Colonic mucosa (tissue), 4 donors: ENCODE measurements at regions not wholly inside any gene's neighbourhood (a gene's known extent, or its start where the extent isn't known, plus 50 kb on each side); places are given as distances from the start of the nearest gene placed in this dataset.

Experiments
- DNase-seq: peaks from one replicate; pipeline ENCODE4 v3.0.0-alpha.2; 2020
- H3K27ac ChIP-seq: fragments of 200-600 bp; one replicate; pipeline ENCODE4 v1.8.0; 2021
- H3K27me3 ChIP-seq: fragments of 200-600 bp; one replicate; pipeline ENCODE4 v1.8.0; 2021
- H3K36me3 ChIP-seq: fragments of 200-600 bp; one replicate; pipeline ENCODE4 v1.8.0; 2021
- H3K4me1 ChIP-seq: fragments of 200-600 bp; one replicate; pipeline ENCODE4 v1.8.0; 2021; ENCODE audit warnings: mild to moderate bottlenecking
- H3K4me3 ChIP-seq: fragments of 200-600 bp; one replicate; pipeline ENCODE4 v1.8.0; 2021
- H3K9ac ChIP-seq, 2 donors: one replicate each; pipeline ENCODE4 v1.7.0; 2013; ENCODE audit warnings: control low read depth in 2 of 2, low read depth in 2 of 2, low read length in 2 of 2
- H3K9me3 ChIP-seq: fragments of 200-600 bp; one replicate; pipeline ENCODE4 v1.8.0; 2021
- intact Hi-C: fragments of 100-400 bp; cut with DNase I; formaldehyde crosslinking; loops from one replicate; pipeline ENCODE4 v1.14.1; 2022
- TF ChIP-seq, protein P1 (sequence below): fragments of 200-600 bp; IDR thresholded peaks from one replicate; pipeline ENCODE4 v1.8.0; 2022; ENCODE audit warnings: antibody characterized with exemption, mild to moderate bottlenecking
- donor health status: healthy.
- donor health status: DM: no; HTN: no; CAD: no.
- donor health status: DM: no; HTN: no; CAD: no.

DNA sequence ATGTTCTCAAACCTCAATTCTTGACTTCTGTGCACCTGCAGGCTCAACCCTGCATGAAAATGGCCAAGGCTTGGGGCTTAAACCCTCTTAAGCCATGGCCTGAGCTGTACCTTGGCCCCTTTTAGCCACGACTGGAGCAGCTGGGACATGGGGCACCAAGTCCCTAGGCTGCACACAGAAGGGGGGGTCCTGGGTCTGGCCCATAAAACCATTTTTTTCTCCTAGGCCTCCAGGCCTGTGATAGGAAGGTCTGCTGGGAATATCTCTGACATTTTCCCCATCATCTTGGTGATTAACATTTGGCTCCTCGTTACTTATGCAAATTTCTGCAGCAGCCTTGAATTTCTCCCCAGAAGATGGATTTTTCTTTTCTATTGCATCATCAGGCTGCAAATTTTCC is 119.4 kb upstream of the VGLL2 start:
- no peak overlapping the region for H3K9ac ChIP-seq
- intact Hi-C loops = no loop called here
- no peaks in the 10 kb centered on the region for H3K4me1 ChIP-seq
- DNase-seq = no peak
- TF ChIP-seq, protein P1, sequence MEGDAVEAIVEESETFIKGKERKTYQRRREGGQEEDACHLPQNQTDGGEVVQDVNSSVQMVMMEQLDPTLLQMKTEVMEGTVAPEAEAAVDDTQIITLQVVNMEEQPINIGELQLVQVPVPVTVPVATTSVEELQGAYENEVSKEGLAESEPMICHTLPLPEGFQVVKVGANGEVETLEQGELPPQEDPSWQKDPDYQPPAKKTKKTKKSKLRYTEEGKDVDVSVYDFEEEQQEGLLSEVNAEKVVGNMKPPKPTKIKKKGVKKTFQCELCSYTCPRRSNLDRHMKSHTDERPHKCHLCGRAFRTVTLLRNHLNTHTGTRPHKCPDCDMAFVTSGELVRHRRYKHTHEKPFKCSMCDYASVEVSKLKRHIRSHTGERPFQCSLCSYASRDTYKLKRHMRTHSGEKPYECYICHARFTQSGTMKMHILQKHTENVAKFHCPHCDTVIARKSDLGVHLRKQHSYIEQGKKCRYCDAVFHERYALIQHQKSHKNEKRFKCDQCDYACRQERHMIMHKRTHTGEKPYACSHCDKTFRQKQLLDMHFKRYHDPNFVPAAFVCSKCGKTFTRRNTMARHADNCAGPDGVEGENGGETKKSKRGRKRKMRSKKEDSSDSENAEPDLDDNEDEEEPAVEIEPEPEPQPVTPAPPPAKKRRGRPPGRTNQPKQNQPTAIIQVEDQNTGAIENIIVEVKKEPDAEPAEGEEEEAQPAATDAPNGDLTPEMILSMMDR = no peak
- H3K27ac ChIP-seq = no peak overlapping the region
- H3K27me3 ChIP-seq = no peaks in the 10 kb centered on the region
- no peaks in the 10 kb centered on the region for H3K36me3 ChIP-seq
- no peaks in the 10 kb centered on the region for H3K9me3 ChIP-seq
- no peak overlapping the region for H3K4me3 ChIP-seq

DNA sequence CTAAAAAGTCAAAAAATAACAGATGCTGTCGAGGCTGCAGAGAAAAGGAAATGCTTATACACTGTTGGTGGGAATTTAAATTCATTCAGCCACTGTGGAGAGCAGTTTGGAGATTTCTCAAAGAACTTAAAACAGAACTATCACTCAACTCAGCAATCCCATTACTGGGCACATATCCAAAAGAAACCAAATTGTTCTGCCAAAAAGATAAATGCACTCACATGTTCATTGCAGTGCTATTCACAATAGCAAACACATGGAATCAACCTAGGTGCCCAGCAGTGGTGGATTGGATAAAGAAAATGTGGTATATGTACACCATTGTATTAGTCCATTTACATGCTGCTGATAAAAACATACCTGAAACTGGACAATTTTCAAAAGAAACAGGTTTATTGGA is 116.0 kb upstream of the VGLL2 start:
- no peak overlapping the region for H3K27ac ChIP-seq
- no peaks in the 10 kb centered on the region for H3K27me3 ChIP-seq
- TF ChIP-seq, protein P1 = no peak
- no peak for DNase-seq
- no peak overlapping the region for H3K4me3 ChIP-seq
- no peak overlapping the region for H3K9ac ChIP-seq
- no peaks in the 10 kb centered on the region for H3K9me3 ChIP-seq
- intact Hi-C loops = no loop called here
- no peaks in the 10 kb centered on the region for H3K4me1 ChIP-seq
- H3K36me3 ChIP-seq = no peaks in the 10 kb centered on the region

DNA sequence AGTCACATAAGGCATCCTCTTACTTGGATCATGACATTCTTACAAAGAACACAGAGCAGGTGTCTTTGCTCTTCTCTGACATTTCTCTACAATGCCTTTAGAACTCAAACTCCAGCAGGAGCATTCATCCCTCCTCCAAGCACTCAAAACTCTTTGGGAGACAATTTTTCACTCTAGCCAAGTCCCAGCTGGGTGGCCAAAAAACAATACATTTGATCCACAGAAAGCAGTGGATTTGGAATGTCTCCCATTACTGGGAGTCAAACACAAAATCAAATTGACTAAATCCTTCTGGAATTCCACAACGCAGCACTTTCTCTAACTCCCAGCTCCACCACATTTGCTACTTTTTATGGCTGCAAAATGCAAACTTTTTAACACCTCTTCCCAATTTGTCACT is 108.6 kb upstream of the VGLL2 start:
- H3K4me1 ChIP-seq = no peaks in the 10 kb centered on the region
- no peak overlapping the region for H3K27ac ChIP-seq
- H3K4me3 ChIP-seq = no peak overlapping the region
- TF ChIP-seq, protein P1 = no peak
- H3K9ac ChIP-seq = no peak overlapping the region
- no peak for DNase-seq
- intact Hi-C loops = no loop called here
- no peaks in the 10 kb centered on the region for H3K36me3 ChIP-seq
- H3K27me3 ChIP-seq = no peaks in the 10 kb centered on the region
- no peaks in the 10 kb centered on the region for H3K9me3 ChIP-seq

DNA sequence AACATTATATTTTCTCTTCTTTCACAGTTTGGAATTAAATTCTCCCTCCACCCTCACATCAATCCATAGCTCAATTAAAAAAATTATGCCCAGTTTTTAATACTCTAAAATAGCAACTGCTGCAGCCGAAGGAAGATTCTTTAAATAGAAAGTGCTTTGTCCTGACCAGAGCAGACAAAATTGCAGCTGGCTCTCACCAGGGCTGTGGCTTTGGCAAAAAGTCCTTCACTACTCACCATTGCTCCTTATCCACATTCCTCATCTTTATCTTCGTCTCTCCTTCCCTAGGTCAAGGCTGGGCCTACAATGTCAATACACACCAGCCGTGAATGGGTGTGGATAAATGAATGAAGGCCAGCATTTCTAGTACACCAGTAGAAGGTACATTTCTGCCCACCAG is 107.9 kb upstream of the VGLL2 start:
- Histone ChIP-seq H3K36me3 (no peaks in the 10 kb centered on the region), H3K27me3 (no peaks in the 10 kb centered on the region), H3K4me1 (no peaks in the 10 kb centered on the region), H3K4me3 (no peak overlapping the region), H3K9ac (no peak overlapping the region), H3K9me3 (no peaks in the 10 kb centered on the region), H3K27ac (no peak overlapping the region)
- DNase-seq = no peak
- TF ChIP-seq, protein P1 = no peak
- intact Hi-C loops = no loop called here

DNA sequence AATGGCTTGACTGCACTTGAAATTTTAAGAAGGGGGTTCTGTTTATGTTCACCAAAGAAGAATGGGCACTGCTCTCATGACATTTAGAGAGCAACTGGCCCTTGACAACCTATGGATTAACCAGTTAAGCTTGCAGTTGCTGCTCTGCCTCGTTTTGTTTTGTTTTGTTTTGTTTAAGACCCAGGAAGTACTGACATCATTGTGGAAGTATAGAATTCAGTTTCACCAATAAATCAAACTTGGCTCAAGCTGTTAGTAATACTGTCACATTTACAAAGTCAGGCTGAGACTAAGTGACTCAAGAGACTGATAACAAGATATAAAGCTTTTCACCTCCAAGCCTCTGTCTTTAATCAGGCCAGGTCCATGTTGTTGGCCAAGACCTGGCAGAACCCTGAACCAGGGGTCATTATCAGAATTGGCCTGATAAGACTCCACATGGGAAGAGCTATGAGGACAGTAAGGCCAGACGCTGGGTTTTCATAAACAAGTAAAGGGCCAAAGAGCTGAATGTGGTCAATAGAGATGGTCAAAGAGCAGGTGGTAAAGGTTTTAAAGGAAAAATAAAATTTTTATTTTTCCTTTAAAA is 99.4 kb upstream of the VGLL2 start:
- Histone ChIP-seq H3K4me3 (no peak overlapping the region), H3K27me3 (no peaks in the 10 kb centered on the region), H3K9me3 (no peaks in the 10 kb centered on the region), H3K36me3 (no peaks in the 10 kb centered on the region), H3K27ac (no peak overlapping the region), H3K4me1 (no peaks in the 10 kb centered on the region), H3K9ac (no peak overlapping the region)
- intact Hi-C loops = no loop called here
- TF ChIP-seq, protein P1 = no peak
- no peak for DNase-seq
